ENCODE measurements at regions not wholly inside any gene's neighbourhood (a gene's known extent, or its start where the extent isn't known, plus 50 kb on each side); places are given as distances from the start of the nearest gene placed in this dataset.
"Not testable (repeated sequence)": the region's sequence is repeated elsewhere in the genome, so short reads cannot be mapped to it uniquely, and the experiment has no call there.

- FAIRE-seq, result no peak
These were observed 364.9 kb downstream of the GALC start for GRCh38 chr14:87628129-87628528.

- FAIRE-seq, result no peak
These were observed 366.7 kb downstream of the GALC start for GRCh38 chr14:87626266-87626665.

- FAIRE-seq, result no peak
These were observed 369.4 kb downstream of the GALC start for GRCh38 chr14:87623616-87624015.

- FAIRE-seq, result no peak
These were observed 375.9 kb downstream of the GALC start for GRCh38 chr14:87617079-87617478.

- no peak for FAIRE-seq
These were observed 376.9 kb downstream of the GALC start for GRCh38 chr14:87615822-87616679.

- FAIRE-seq, result no peak
These were observed 377.9 kb downstream of the GALC start for GRCh38 chr14:87615047-87615446.

- no peak for FAIRE-seq
These were observed 379.1 kb downstream of the GALC start for GRCh38 chr14:87613881-87614280.

- not testable (repeated sequence) for FAIRE-seq
These were observed 385.9 kb downstream of the GALC start for GRCh38 chr14:87607056-87607455.

GRCh38 chr14:87601036-87601435 is 391.9 kb downstream of the GALC start:
- no peak for FAIRE-seq

GRCh38 chr14:87600240-87600639 is 392.7 kb downstream of the GALC start:
- no peak for FAIRE-seq

- FAIRE-seq, result no peak
These were observed 411.7 kb downstream of the GALC start for GRCh38 chr14:87581298-87581697.

- no peak for FAIRE-seq
These were observed 413.9 kb downstream of the GALC start for GRCh38 chr14:87579036-87579435.

- no peak for FAIRE-seq
These were observed 417.6 kb downstream of the GALC start for GRCh38 chr14:87575378-87575777.

GRCh38 chr14:87573591-87573990 is 419.4 kb downstream of the GALC start:
- no peak for FAIRE-seq

GRCh38 chr14:87567618-87568295 is 425.2 kb downstream of the GALC start:
- FAIRE-seq, result no peak

GRCh38 chr14:87566991-87567390 is 426.0 kb downstream of the GALC start:
- FAIRE-seq, result no peak

GRCh38 chr14:87547536-87547935 is 445.4 kb downstream of the GALC start:
- FAIRE-seq, result no peak

- no peak for FAIRE-seq
These were observed 450.7 kb downstream of the GALC start for GRCh38 chr14:87542288-87542687.

- no peak for FAIRE-seq
These were observed 452.6 kb downstream of the GALC start for GRCh38 chr14:87540339-87540738.

- FAIRE-seq, result no peak
These were observed 463.9 kb downstream of the GALC start for GRCh38 chr14:87529081-87529480.

- no peak for FAIRE-seq
These were observed 466.3 kb downstream of the GALC start for GRCh38 chr14:87526731-87527130.

- FAIRE-seq, result no peak
These were observed 469.0 kb downstream of the GALC start for GRCh38 chr14:87524011-87524410.

- no peak for FAIRE-seq
These were observed 470.4 kb downstream of the GALC start for GRCh38 chr14:87522575-87522974.

GRCh38 chr14:87508333-87508732 is 484.6 kb downstream of the GALC start:
- FAIRE-seq, result no peak

All from TTC549 (cell line).